Kidney epithelial cell (primary cell): ENCODE measurements at regions not wholly inside any gene's neighbourhood (a gene's known extent, or its start where the extent isn't known, plus 50 kb on each side); places are given as distances from the start of the nearest gene placed in this dataset.

Experiments used
- DNase-seq: peaks from one replicate; pipeline ENCODE4 v3.0.0-alpha.2; 2010; ENCODE audit warnings: low read depth
- H3K27me3 ChIP-seq: 2 replicates; pipeline ENCODE4 v1.6.0; 2011; ENCODE audit warnings: low read length; ENCODE audit not compliant: control insufficient read depth, insufficient read depth
- H3K36me3 ChIP-seq: 2 replicates; pipeline ENCODE4 v1.5.1; 2011; ENCODE audit warnings: low read length; ENCODE audit not compliant: control insufficient read depth, insufficient read depth
- H3K4me3 ChIP-seq: 2 replicates; pipeline ENCODE4 v1.5.1; 2011; ENCODE audit warnings: low read depth, mild to moderate bottlenecking, control low read depth, low read length
- TF ChIP-seq, protein P1 (sequence below): IDR thresholded peaks from 2 replicates; pipeline ENCODE4 v1.5.1; 2011; ENCODE audit warnings: mild to moderate bottlenecking, moderate library complexity, low read length, control low read depth, inconsistent platforms; ENCODE audit not compliant: insufficient read depth, poor library complexity, severe bottlenecking

DNA sequence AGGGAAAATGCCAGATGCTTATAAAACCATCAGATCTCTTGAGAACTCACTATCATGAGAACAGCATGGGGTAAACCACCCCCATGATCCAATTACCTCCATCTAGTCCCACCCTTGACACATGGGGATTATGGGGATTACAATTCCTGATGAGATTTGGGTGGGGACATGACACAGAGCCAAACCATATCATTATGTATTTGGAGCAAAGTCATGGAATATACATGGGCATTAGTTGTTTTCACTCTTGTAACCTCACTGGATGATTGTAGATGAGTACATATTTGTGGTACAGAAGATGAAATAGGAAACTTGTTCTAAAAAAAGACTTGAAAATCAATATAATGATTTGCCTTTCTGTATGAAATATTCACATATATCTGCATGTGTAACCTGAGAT lies 674.5 kb upstream of the BOD1L1 start:
- H3K27me3 ChIP-seq: no peaks in the 10 kb centered on the region
- DNase-seq: no peak
- H3K36me3 ChIP-seq: no peaks in the 10 kb centered on the region
- TF ChIP-seq, protein P1, sequence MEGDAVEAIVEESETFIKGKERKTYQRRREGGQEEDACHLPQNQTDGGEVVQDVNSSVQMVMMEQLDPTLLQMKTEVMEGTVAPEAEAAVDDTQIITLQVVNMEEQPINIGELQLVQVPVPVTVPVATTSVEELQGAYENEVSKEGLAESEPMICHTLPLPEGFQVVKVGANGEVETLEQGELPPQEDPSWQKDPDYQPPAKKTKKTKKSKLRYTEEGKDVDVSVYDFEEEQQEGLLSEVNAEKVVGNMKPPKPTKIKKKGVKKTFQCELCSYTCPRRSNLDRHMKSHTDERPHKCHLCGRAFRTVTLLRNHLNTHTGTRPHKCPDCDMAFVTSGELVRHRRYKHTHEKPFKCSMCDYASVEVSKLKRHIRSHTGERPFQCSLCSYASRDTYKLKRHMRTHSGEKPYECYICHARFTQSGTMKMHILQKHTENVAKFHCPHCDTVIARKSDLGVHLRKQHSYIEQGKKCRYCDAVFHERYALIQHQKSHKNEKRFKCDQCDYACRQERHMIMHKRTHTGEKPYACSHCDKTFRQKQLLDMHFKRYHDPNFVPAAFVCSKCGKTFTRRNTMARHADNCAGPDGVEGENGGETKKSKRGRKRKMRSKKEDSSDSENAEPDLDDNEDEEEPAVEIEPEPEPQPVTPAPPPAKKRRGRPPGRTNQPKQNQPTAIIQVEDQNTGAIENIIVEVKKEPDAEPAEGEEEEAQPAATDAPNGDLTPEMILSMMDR: no peak
- H3K4me3 ChIP-seq: no peak overlapping the region

DNA sequence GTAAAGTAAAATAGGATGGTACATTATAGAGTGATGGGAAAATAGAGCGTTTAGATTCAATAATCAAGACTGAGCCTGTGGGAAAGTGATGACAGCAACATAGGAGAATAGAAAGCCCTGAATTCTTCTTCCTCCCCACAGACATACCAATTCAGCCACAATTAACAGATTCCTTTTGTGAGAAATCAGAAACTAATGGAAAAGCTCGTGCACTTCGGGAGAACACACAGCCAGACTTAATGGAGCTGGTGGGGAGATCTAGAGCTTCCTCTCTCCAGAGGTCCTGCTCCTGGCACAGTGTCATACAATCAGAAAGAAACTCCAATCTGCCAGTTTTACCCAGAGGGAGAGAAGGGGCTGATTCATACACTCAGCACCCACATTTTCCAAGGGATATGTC lies 676.3 kb upstream of the BOD1L1 start:
- no peak for DNase-seq
- H3K4me3 ChIP-seq: no peak overlapping the region
- TF ChIP-seq, protein P1: no peak
- no peaks in the 10 kb centered on the region for H3K27me3 ChIP-seq
- H3K36me3 ChIP-seq: no peaks in the 10 kb centered on the region

DNA sequence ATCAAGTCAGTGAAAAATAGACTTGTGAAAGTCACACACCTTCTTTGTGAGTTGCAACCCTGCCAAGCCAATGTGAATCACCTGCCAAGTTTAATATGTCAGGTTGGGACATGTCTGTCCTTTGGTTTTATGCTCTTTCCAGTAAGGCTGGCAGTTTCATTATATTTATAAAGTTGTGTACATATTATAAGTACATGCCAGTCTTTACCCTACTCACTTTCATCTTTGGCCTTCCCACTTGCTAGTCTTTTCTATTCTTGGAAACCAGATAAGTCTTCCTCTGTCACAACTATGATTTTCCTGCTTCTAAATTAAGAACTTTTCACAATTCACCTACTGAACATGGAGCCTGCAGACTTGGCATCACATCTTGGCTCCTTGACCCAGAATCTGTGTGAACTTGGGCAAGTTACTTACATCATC lies 680.7 kb upstream of the BOD1L1 start:
- no peak for DNase-seq
- no peaks in the 10 kb centered on the region for H3K27me3 ChIP-seq
- no peak overlapping the region for H3K4me3 ChIP-seq
- TF ChIP-seq, protein P1: no peak
- H3K36me3 ChIP-seq: no peaks in the 10 kb centered on the region

DNA sequence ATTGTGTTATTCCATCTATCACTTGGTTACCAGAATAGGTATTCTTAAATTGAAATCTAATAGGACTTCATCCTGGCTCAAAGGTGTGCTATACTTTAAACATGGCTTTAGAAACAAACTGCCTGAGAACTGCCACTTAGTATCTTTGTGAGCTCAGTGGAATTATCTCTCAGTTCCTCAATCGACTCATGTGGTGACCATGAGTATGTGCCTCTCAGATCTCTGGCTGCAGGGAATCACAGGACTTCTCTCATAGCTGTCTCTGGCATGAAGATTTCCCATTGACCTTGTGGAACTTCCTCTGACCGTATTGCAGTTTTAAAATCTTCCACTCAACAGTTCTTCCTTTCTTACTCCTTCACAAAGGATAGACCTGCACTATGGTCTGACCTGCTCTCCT lies 681.9 kb upstream of the BOD1L1 start:
- Histone ChIP-seq H3K27me3 (no peaks in the 10 kb centered on the region), H3K36me3 (no peaks in the 10 kb centered on the region), H3K4me3 (no peak overlapping the region)
- TF ChIP-seq, protein P1: no peak
- DNase-seq: no peak

DNA sequence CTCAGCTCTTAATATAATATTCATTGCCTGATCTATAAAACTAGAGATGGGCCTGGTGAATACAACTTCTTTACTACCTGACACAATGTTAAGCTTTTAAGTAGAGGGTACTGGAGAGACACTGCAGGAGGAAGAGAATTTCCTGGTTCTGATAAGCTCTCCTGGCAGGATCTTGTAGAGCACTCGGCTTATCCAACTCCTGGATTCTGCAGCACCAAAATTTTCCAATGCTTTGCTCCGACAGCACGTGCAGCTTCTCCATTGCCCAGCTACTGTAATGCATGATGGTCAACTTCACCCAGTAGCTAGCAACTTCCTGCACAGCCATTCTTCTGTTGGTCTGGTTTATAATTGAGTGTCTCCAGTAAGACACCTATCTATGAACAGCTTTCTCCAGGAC lies 686.2 kb upstream of the BOD1L1 start:
- Histone ChIP-seq H3K36me3 (no peaks in the 10 kb centered on the region), H3K27me3 (no peaks in the 10 kb centered on the region), H3K4me3 (no peak overlapping the region)
- DNase-seq: no peak
- TF ChIP-seq, protein P1: no peak

DNA sequence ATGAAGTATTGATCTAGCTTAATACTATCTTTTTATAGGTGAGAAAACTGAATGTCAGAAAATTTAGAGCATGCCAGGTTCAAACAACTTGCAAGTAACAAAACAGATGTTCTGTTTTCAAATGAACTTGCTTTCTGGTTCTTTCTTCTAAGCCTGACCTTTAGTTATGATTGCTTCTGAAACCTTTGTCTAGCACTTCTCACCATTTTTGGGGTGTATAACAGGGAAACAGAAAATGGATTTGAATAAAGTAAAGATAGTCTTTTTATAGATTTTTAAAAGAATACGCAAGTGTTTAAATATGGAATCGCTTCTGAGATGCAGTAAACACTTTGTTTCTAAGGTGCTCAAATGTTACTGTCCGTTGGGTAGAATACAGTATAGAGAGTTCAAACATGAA lies 687.2 kb upstream of the CPEB2 start:
- no peak for DNase-seq
- H3K4me3 ChIP-seq: no peak overlapping the region
- no peaks in the 10 kb centered on the region for H3K27me3 ChIP-seq
- TF ChIP-seq, protein P1: no peak
- no peaks in the 10 kb centered on the region for H3K36me3 ChIP-seq
